ENCODE measurements at regions not wholly inside any gene's neighbourhood (a gene's known extent, or its start where the extent isn't known, plus 50 kb on each side); places are given as distances from the start of the nearest gene placed in this dataset.

GRCh38 chr7:16007911-16008310, 321.4 kb upstream of the MEOX2 start:
- Histone ChIP-seq H2AFZ (ENCODE audit: low read depth, low read length) (no peak overlapping the region), H3K4me2 (ENCODE audit: insufficient read depth, low read length) (no peak overlapping the region), H3K9me3 (ENCODE audit: insufficient read depth, low read length, severe bottlenecking) (no peaks in the 10 kb centered on the region), H3K27ac (ENCODE audit: low read length) (no peak overlapping the region), H3K9ac (ENCODE audit: low read depth, low read length) (no peak overlapping the region), H3K4me3 (ENCODE audit: low read depth in 1 of 2, low read length in 2 of 2) (no peak overlapping the region), H3K36me3 (ENCODE audit: insufficient read depth, low read length) (no peaks in the 10 kb centered on the region), H3K4me1 (ENCODE audit: insufficient read depth, low read length) (no peaks in the 10 kb centered on the region), H4K20me1 (ENCODE audit: insufficient read depth, low read length) (no peaks in the 10 kb centered on the region), H3K79me2 (ENCODE audit: insufficient read depth, low read length) (no peaks in the 10 kb centered on the region), H3K27me3 (ENCODE audit: insufficient read depth, low read length, poor library complexity) (no peaks in the 10 kb centered on the region)
- DNase-seq (no peak), ATAC-seq (ENCODE audit: insufficient read depth, low read depth) (no peak)
- no peak for TF ChIP-seq EZH2 (IDR thresholded peaks at IDR 0.05; ENCODE audit: borderline replicate concordance, low read depth, low read length, severe bottlenecking)
- TF ChIP-seq CTCF (IDR thresholded peaks at IDR 0.05; ENCODE audit: borderline replicate concordance, extremely low read depth, low read length, poor library complexity, severe bottlenecking) = no peak

GRCh38 chr7:16004702-16005101, 318.2 kb upstream of the MEOX2 start:
- Histone ChIP-seq H3K27ac (ENCODE audit: low read length) (no peak overlapping the region), H2AFZ (ENCODE audit: low read depth, low read length) (no peak overlapping the region), H3K9me3 (ENCODE audit: insufficient read depth, low read length, severe bottlenecking) (no peaks in the 10 kb centered on the region), H3K4me1 (ENCODE audit: insufficient read depth, low read length) (no peaks in the 10 kb centered on the region), H3K4me3 (ENCODE audit: low read depth in 1 of 2, low read length in 2 of 2) (no peak overlapping the region), H3K79me2 (ENCODE audit: insufficient read depth, low read length) (no peaks in the 10 kb centered on the region), H3K9ac (ENCODE audit: low read depth, low read length) (no peak overlapping the region), H4K20me1 (ENCODE audit: insufficient read depth, low read length) (no peaks in the 10 kb centered on the region), H3K36me3 (ENCODE audit: insufficient read depth, low read length) (no peaks in the 10 kb centered on the region), H3K4me2 (ENCODE audit: insufficient read depth, low read length) (no peak overlapping the region), H3K27me3 (ENCODE audit: insufficient read depth, low read length, poor library complexity) (no peaks in the 10 kb centered on the region)
- ATAC-seq (ENCODE audit: insufficient read depth, low read depth) = no peak
- DNase-seq = no peak
- no peak for TF ChIP-seq CTCF (IDR thresholded peaks at IDR 0.05; ENCODE audit: borderline replicate concordance, extremely low read depth, low read length, poor library complexity, severe bottlenecking)
- no peak for TF ChIP-seq EZH2 (IDR thresholded peaks at IDR 0.05; ENCODE audit: borderline replicate concordance, low read depth, low read length, severe bottlenecking)

- ATAC-seq (ENCODE audit: insufficient read depth, low read depth) = no peak
- TF ChIP-seq CTCF (IDR thresholded peaks at IDR 0.05; ENCODE audit: borderline replicate concordance, extremely low read depth, low read length, poor library complexity, severe bottlenecking) (no peak), EZH2 (IDR thresholded peaks at IDR 0.05; ENCODE audit: borderline replicate concordance, low read depth, low read length, severe bottlenecking) (no peak)
- no peaks in the 10 kb centered on the region for H4K20me1 ChIP-seq (ENCODE audit: insufficient read depth, low read length)
- no peak overlapping the region for H3K9ac ChIP-seq (ENCODE audit: low read depth, low read length)
- no peak overlapping the region for H3K4me3 ChIP-seq (ENCODE audit: low read depth in 1 of 2, low read length in 2 of 2)
- no peak for DNase-seq
- H3K27me3 ChIP-seq (ENCODE audit: insufficient read depth, low read length, poor library complexity) = no peaks in the 10 kb centered on the region
- H3K9me3 ChIP-seq (ENCODE audit: insufficient read depth, low read length, severe bottlenecking) = no peaks in the 10 kb centered on the region
- H3K4me1 ChIP-seq (ENCODE audit: insufficient read depth, low read length) = no peaks in the 10 kb centered on the region
- no peak overlapping the region for H2AFZ ChIP-seq (ENCODE audit: low read depth, low read length)
- H3K36me3 ChIP-seq (ENCODE audit: insufficient read depth, low read length) = no peaks in the 10 kb centered on the region
- no peak overlapping the region for H3K27ac ChIP-seq (ENCODE audit: low read length)
- H3K79me2 ChIP-seq (ENCODE audit: insufficient read depth, low read length) = no peaks in the 10 kb centered on the region
- H3K4me2 ChIP-seq (ENCODE audit: insufficient read depth, low read length) = no peak overlapping the region
Measured at GRCh38 chr7:16001477-16001876, 315.0 kb upstream of the MEOX2 start.

DNA sequence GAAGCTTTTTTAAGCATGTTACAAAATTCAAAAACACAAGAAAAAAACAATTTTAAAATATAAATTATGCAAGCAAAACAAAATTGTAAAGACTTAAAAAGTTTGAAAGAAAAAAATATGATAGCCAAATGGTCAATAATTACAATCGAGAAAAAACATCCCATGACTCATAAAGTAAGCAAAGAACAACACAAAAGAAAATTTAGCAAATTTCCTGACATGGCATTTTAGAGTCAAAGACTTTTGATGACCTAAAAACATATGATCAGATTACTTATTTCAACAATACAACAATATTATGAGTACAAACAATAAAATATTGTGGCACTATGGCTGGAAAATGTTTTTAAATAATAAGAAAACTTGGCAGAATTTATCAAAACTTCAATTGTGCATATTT, 312.1 kb upstream of the MEOX2 start:
- TF ChIP-seq EZH2 (IDR thresholded peaks at IDR 0.05; ENCODE audit: borderline replicate concordance, low read depth, low read length, severe bottlenecking) = no peak
- TF ChIP-seq CTCF (IDR thresholded peaks at IDR 0.05; ENCODE audit: borderline replicate concordance, extremely low read depth, low read length, poor library complexity, severe bottlenecking) = no peak
- H4K20me1 ChIP-seq (ENCODE audit: insufficient read depth, low read length) = no peaks in the 10 kb centered on the region
- H3K4me2 ChIP-seq (ENCODE audit: insufficient read depth, low read length) = no peak overlapping the region
- ATAC-seq (ENCODE audit: insufficient read depth, low read depth) = no peak
- no peaks in the 10 kb centered on the region for H3K4me1 ChIP-seq (ENCODE audit: insufficient read depth, low read length)
- no peak overlapping the region for H3K27ac ChIP-seq (ENCODE audit: low read length)
- no peaks in the 10 kb centered on the region for H3K9me3 ChIP-seq (ENCODE audit: insufficient read depth, low read length, severe bottlenecking)
- H3K4me3 ChIP-seq (ENCODE audit: low read depth in 1 of 2, low read length in 2 of 2) = no peak overlapping the region
- H3K79me2 ChIP-seq (ENCODE audit: insufficient read depth, low read length) = no peaks in the 10 kb centered on the region
- no peak overlapping the region for H2AFZ ChIP-seq (ENCODE audit: low read depth, low read length)
- no peaks in the 10 kb centered on the region for H3K36me3 ChIP-seq (ENCODE audit: insufficient read depth, low read length)
- H3K27me3 ChIP-seq (ENCODE audit: insufficient read depth, low read length, poor library complexity) = no peaks in the 10 kb centered on the region
- no peak for DNase-seq
- no peak overlapping the region for H3K9ac ChIP-seq (ENCODE audit: low read depth, low read length)
